Transverse colon (tissue), 4 donors: ENCODE measurements at regions not wholly inside any gene's neighbourhood (a gene's known extent, or its start where the extent isn't known, plus 50 kb on each side); places are given as distances from the start of the nearest gene placed in this dataset.

Source experiments
- DNase-seq: peaks from one replicate; pipeline ENCODE4 v3.0.0-alpha.2; 2019
- H3K27ac ChIP-seq, 4 donors: fragments of 200-600 bp; sonication (generic); 2 replicates each; pipeline ENCODE4 v1.5.1; 2016 to 2018; ENCODE audit warnings: inconsistent platforms in 4 of 4
- H3K27me3 ChIP-seq: fragments of 200-600 bp; sonication (generic); 2 replicates; pipeline ENCODE4 v1.5.1; 2017; ENCODE audit warnings: inconsistent platforms
- H3K36me3 ChIP-seq, 4 donors: fragments of 200-600 bp; sonication (generic); 2 replicates each; pipeline ENCODE4 v1.5.1; 2017 to 2019; ENCODE audit warnings: inconsistent platforms in 4 of 4
- H3K4me1 ChIP-seq, 4 donors: fragments of 200-600 bp; sonication (generic); 2 replicates each; pipeline ENCODE4 v1.5.1; 2017 to 2020; ENCODE audit warnings: inconsistent platforms in 4 of 4
- H3K4me3 ChIP-seq, 4 donors: fragments of 200-600 bp; sonication (generic); 1 replicate in 1 of 4; 2 replicates in 3 of 4; pipeline versions ENCODE4 v1.5.1 to v1.6.1; 2017 to 2019; ENCODE audit warnings: inconsistent platforms in 4 of 4
- H3K9me3 ChIP-seq, 2 donors: fragments of 200-600 bp; sonication (generic); 2 replicates each; pipeline ENCODE4 v1.5.1; 2017 to 2019; ENCODE audit warnings: inconsistent platforms in 2 of 2
- EP300 ChIP-seq: sonication (generic); formaldehyde crosslinking; IDR thresholded peaks from one replicate; pipeline ENCODE4 v1.6.1; 2017; ENCODE audit warnings: antibody characterized with exemption, low read depth
- POLR2A ChIP-seq: fragments of 450-650 bp; IDR thresholded peaks from one replicate; pipeline ENCODE4 v1.6.1; 2016; ENCODE audit warnings: antibody characterized with exemption, mild to moderate bottlenecking, moderate library complexity
- POLR2AphosphoS5 ChIP-seq, 3 donors: sonication (generic); formaldehyde crosslinking; IDR thresholded peaks; one replicate each; pipeline ENCODE4 v1.6.1; 2016; ENCODE audit warnings: antibody characterized with exemption in 3 of 3
- WGBS, 2 donors: methylation state at CpG; one replicate each; pipeline ENCODE4 v1.1.5; 2018; ENCODE audit warnings: low coverage in 1 of 2; 5-methylcytosine and 5-hydroxymethylcytosine counted together
- in situ Hi-C, 4 donors: fragments of 200-750 bp; cut with MboI; loops; one replicate each; pipeline versions ENCODE4 v1.15.0 to v1.15.1; 2017; ENCODE audit warnings: low sequenced_read_pairs in 3 of 4, low pct_ligation_motif_present in 1 of 4, low pct_unique_long_range_greater_than_20kb in 1 of 4
- intact Hi-C: fragments of 100-400 bp; cut with DNase I; formaldehyde crosslinking; loops from one replicate; pipeline ENCODE4 v1.15.1; 2023; ENCODE audit warnings: low total_unique reads
- TF ChIP-seq, protein P1 (sequence below), 5 experiments: fragments of 200-600 bp in 3 of 5; fragments of 450-650 bp in 2 of 5; sonication (generic) in 3 of 5; IDR thresholded peaks; 1 replicate in 2 of 5; 2 replicates in 3 of 5; pipeline ENCODE4 v1.5.1; 2016 to 2017; ENCODE audit warnings: antibody characterized with exemption in 5 of 5, inconsistent platforms in 3 of 5, mild to moderate bottlenecking in 2 of 5, moderate library complexity in 1 of 5

DNA sequence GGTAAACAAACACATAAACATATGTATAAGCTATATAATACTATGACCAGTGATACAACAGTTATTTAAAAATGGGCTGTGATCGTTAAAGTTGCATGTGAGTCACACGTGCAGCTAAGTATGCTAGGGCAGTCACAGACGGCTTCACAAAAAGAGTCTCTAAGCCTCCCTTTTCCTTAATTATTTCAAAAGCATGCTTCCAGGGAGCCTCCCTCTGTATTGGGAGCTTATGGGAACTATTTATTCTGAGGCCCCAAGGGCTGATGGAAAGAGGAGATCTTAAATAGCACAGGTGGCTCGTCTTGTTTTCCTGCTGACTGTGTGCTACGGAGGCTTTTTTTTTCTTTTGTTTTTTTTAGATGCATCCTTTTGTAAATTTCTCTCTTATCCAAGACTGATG is 94.3 kb downstream of the ADCYAP1 start:
- 64 to 70% methylated on average over 5 of the region's 5 CpGs for WGBS, 2 donors
- Histone ChIP-seq H3K4me1 (no peaks in the 10 kb centered on the region), H3K36me3 (no peaks in the 10 kb centered on the region), H3K27ac (no peak overlapping the region), H3K9me3 (no peaks in the 10 kb centered on the region), H3K4me3 (no peak overlapping the region), H3K27me3 (no peaks in the 10 kb centered on the region)
- DNase-seq = no peak
- TF ChIP-seq EP300 = no peak
- no peak for TF ChIP-seq POLR2A
- TF ChIP-seq, protein P1, sequence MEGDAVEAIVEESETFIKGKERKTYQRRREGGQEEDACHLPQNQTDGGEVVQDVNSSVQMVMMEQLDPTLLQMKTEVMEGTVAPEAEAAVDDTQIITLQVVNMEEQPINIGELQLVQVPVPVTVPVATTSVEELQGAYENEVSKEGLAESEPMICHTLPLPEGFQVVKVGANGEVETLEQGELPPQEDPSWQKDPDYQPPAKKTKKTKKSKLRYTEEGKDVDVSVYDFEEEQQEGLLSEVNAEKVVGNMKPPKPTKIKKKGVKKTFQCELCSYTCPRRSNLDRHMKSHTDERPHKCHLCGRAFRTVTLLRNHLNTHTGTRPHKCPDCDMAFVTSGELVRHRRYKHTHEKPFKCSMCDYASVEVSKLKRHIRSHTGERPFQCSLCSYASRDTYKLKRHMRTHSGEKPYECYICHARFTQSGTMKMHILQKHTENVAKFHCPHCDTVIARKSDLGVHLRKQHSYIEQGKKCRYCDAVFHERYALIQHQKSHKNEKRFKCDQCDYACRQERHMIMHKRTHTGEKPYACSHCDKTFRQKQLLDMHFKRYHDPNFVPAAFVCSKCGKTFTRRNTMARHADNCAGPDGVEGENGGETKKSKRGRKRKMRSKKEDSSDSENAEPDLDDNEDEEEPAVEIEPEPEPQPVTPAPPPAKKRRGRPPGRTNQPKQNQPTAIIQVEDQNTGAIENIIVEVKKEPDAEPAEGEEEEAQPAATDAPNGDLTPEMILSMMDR (IDR thresholded peaks at IDR 0.05) = no peak
- in situ Hi-C loops = no loop called here
- intact Hi-C loops = no loop called here

DNA sequence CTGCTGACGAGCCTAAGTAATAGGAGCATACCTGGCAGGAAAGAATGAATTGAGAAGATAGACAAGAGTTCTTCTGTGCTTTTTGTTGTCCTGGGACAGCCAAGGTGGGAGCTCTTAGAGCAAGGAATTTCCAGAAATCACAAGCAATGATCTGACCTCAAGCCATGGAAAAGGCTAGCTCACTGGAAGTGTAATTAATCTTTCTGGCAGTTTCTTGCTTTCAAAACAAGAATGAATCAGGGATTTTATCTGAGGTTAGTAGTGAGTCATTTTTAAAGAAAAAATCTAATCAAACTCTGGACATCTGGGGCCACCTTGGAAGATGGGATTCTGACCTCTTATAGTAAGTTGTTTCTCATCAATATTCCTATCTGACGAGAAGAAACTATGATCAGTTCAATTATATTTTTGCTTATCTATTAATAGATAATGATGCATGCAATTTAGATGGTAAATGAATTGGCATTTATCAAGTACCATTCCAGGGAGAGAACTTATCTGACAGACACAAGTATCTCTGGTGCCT is 98.0 kb downstream of the ADCYAP1 start:
- no peak for DNase-seq
- Histone ChIP-seq H3K4me1 (no peaks in the 10 kb centered on the region), H3K27me3 (no peaks in the 10 kb centered on the region), H3K27ac (no peak overlapping the region), H3K36me3 (no peaks in the 10 kb centered on the region), H3K9me3 (no peaks in the 10 kb centered on the region), H3K4me3 (no peak overlapping the region)
- 49 to 53% methylated on average over 2 of the region's 2 CpGs for WGBS, 2 donors
- in situ Hi-C loops = no loop called here
- intact Hi-C loops = no loop called here
- TF ChIP-seq EP300 (no peak), POLR2AphosphoS5 (IDR thresholded peaks at IDR 0.05) (no peak)
- TF ChIP-seq, protein P1 (IDR thresholded peaks at IDR 0.05) = no peak

DNA sequence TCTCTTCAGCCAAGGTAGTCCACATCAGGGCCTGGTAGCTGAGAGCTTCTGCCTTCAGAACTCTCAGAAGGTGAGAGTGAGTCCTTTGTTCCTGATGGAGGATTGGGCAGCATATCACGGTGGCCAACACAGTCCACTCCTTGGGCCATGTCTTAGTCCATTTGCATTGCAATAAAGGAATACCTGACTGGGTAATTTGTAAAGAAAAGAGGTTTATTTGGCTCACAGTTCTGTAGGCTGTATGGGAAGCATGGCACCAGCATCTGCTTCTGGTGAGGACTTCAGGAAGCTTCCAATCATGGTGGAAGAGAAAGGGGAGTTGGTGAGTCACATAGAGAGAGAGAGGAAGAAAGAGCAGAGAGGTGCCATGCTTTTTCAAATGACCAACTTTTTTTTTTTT is 98.8 kb downstream of the ADCYAP1 start:
- Histone ChIP-seq H3K36me3 (no peaks in the 10 kb centered on the region), H3K4me3 (no peak overlapping the region), H3K9me3 (no peaks in the 10 kb centered on the region), H3K4me1 (no peaks in the 10 kb centered on the region), H3K27ac (no peak overlapping the region), H3K27me3 (no peaks in the 10 kb centered on the region)
- TF ChIP-seq POLR2A = no peak
- TF ChIP-seq, protein P1 (IDR thresholded peaks at IDR 0.05) = no peak
- no peak for TF ChIP-seq EP300
- TF ChIP-seq POLR2AphosphoS5 (IDR thresholded peaks at IDR 0.05) = no peak
- intact Hi-C loops = no loop called here
- WGBS, 2 donors = 79% methylated on average over 1 of the region's 1 CpG; no CpG with 5 or more reads in 1 of the 2 donors
- in situ Hi-C loops = no loop called here
- no peak for DNase-seq

DNA sequence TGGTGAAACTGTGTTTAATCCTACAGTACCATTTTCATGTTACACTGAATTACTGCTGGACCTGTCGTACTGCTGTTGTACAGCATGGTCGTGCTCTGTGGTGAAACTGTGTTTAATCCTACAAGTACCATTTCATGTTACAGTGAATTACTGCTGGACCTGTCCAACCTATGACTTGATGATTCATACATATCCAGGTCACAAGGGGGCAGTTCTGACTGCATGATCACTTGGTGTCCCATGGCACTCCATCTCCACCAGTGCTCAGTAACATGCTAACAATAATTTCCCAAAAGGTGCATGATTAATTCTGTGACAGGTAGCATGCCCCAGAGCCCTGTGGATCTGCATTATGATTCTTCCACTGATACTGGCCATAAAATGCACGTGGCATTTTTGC is 101.6 kb downstream of the ADCYAP1 start:
- Histone ChIP-seq H3K27ac (no peak overlapping the region), H3K27me3 (no peaks in the 10 kb centered on the region), H3K4me1 (no peaks in the 10 kb centered on the region), H3K36me3 (no peaks in the 10 kb centered on the region), H3K4me3 (no peak overlapping the region), H3K9me3 (no peaks in the 10 kb centered on the region)
- WGBS, 2 donors = 60 to 75% methylated on average over 2 to 3 of the region's 3 CpGs
- no peak for DNase-seq
- in situ Hi-C loops = no loop called here
- TF ChIP-seq POLR2AphosphoS5 (IDR thresholded peaks at IDR 0.05) (no peak), EP300 (no peak), POLR2A (no peak)
- TF ChIP-seq, protein P1 (IDR thresholded peaks at IDR 0.05) = no peak
- intact Hi-C loops = no loop called here
